ENCODE measurements at regions not wholly inside any gene's neighbourhood (a gene's known extent, or its start where the extent isn't known, plus 50 kb on each side); places are given as distances from the start of the nearest gene placed in this dataset.

DNA sequence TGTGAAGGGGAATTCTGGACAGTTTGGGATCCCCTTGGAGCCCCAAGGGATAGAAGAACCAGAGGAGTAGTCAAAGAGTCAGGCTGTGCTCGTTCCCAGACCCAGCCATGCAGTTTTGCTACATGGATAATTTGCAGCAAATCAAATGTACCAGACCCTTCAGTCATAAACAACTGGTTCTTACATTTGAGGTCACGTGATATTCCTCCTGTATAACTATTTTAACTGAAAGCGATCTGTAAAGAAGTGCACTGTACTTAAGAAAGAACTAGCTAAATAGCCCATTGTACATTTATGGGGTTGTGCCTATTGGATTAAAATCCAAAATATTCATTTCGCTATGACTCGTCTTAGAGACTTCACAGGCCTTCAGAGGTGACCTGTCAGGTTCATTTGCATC, 550.2 kb upstream of the TENM3 start:
- DNase-seq = no peak

- DNase-seq = no peak
Observed at GRCh38 chr4:181693517-181693916, 549.7 kb upstream of the TENM3 start.

GRCh38 chr4:181698221-181698620, 545.0 kb upstream of the TENM3 start:
- no peak for DNase-seq

DNA sequence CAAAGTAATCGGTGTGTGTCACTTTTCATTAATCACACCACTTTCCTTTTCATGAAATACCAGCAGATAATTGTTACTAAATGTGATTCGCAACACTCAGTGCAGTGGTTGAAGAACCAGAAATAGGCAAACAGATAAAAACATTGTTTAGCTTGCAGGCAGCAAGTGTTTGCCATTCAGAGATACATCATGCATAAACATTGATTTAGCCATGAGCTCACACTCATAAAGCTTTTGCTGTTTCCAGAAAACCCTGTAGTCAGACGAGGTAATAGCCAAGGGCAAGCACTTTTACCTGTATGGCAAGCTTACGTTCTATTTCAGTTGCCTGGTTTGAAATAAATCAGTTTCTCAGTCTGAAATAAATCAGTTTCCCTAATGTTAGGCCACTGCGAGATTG, 542.0 kb upstream of the TENM3 start:
- DNase-seq = no peak

DNA sequence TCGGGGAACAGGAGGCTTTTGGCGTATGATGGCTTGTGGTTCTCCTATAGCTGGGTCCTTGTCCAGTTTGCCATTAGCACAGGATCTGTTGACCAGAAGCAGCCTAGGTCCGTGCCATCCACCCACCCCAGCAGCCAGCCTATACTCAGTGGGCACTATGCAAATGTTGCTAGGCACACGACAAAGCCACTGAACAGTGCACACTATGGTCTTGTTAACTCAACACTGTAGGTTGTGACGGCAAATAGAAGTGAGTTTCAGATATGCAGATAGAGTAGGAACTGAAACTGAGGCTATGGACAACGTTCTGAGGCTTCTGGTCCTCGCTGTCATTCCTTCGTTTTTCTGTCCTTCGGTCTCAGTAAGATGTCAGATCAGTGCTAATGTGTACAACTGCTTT, 541.3 kb upstream of the TENM3 start:
- DNase-seq = no peak

GRCh38 chr4:181702864-181703495, 540.2 kb upstream of the TENM3 start:
- no peak for DNase-seq

- DNase-seq = no peak
Observed at GRCh38 chr4:181710143-181710542, 533.1 kb upstream of the TENM3 start.

GRCh38 chr4:181711387-181711786, 531.8 kb upstream of the TENM3 start:
- no peak for DNase-seq

DNA sequence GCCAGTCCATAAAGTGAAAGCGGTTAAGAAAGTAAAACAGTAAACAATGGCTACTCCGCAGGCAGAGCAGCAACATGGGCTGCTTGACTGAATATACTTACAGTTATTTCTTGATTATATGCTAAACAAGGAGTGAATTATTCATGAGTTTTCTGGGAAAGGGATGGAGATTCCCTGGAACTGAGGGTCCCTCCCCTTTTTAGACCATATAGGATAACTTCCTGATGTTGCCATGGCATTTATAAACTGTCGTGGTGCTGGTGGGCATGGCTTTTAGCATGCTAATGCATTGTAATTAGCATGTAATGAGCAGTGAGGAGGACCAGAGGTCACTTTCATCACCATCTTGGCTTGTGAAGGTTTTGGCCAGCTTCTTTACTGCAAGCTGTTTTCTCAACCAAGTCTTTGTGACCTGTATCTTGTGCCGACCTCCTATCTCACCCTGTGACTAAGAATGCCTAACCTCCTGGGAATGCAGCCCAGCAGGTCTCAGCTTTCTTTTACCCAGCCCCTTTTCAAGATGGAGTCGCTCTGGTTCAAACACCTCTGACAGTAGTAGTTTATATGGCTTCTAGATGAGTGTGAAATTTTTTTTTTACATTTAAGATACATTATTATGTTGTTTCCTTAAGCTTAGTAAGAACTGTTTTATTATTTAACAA, 514.8 kb upstream of the TENM3 start:
- no peak for DNase-seq

- DNase-seq = no peak
Observed at GRCh38 chr4:181731900-181732299, 511.3 kb upstream of the TENM3 start.

- DNase-seq = no peak
Observed at GRCh38 chr4:181737744-181738143, 505.5 kb upstream of the TENM3 start.

GRCh38 chr4:181739031-181739430, 504.2 kb upstream of the TENM3 start:
- no peak for DNase-seq

DNA sequence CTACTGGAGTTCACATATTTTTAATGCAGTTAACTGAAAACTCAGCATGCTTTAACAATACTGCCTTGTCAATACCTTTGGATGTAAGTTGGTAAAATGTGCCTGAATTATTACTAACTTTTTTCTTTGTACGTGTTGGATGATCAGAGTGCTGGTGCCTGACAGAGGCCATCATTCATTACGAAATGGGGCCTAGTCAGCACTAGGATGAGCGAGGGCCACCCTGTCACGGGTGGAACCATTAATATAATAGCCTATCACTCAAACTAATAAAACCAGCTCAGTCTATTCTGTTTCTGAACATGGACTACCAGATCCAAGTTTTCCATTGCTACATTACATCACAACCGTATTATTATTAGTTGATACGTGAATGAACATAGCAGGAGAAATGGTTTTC, 501.7 kb upstream of the TENM3 start:
- DNase-seq = no peak

GRCh38 chr4:181745933-181746625, 497.1 kb upstream of the TENM3 start:
- no peak for DNase-seq

DNA sequence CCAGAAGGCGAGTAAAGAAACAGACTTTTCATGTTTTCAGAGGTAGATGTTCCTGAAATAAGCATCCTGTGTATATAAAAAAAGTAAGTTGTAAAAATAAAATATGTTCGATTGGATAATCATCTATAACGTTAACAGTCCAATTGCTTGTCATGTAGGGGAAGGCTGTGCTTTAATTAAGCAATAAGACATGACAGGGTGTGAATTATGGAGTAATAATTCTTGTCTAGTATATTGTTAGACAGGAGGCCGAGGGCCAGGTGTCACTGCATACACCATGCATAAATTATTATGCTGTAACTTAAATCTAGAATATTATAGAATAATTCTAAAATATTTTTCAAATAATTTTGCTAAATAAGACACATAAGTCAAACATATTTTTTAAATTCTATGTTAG, 494.6 kb upstream of the TENM3 start:
- no peak for DNase-seq

DNA sequence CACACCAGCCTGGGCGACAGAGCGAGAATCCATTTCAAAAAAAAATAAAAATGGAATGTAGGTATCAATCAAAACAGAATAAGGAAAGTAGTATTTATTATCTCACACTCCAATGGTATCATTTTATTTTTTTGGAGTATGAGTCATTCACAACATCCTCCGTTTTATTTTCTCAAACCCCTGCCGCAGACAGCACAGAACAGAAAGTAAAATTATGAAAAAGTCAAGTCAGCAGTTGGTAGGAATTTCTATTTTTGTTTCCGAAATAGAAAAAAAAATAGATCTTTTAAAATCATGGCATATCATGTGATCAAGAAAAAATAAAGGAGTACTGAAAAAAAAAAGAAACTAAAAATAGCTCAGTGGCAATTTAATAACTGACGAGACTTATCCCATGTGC, 490.7 kb upstream of the TENM3 start:
- DNase-seq = no peak

- no peak for DNase-seq
Observed at GRCh38 chr4:181753207-181753606, 490.0 kb upstream of the TENM3 start.

- DNase-seq = no peak
Observed at GRCh38 chr4:181755846-181756245, 487.4 kb upstream of the TENM3 start.

- DNase-seq = no peak
Observed at GRCh38 chr4:181756451-181757095, 486.6 kb upstream of the TENM3 start.

- DNase-seq = no peak
Observed at GRCh38 chr4:181757098-181757497, 486.1 kb upstream of the TENM3 start.

DNA sequence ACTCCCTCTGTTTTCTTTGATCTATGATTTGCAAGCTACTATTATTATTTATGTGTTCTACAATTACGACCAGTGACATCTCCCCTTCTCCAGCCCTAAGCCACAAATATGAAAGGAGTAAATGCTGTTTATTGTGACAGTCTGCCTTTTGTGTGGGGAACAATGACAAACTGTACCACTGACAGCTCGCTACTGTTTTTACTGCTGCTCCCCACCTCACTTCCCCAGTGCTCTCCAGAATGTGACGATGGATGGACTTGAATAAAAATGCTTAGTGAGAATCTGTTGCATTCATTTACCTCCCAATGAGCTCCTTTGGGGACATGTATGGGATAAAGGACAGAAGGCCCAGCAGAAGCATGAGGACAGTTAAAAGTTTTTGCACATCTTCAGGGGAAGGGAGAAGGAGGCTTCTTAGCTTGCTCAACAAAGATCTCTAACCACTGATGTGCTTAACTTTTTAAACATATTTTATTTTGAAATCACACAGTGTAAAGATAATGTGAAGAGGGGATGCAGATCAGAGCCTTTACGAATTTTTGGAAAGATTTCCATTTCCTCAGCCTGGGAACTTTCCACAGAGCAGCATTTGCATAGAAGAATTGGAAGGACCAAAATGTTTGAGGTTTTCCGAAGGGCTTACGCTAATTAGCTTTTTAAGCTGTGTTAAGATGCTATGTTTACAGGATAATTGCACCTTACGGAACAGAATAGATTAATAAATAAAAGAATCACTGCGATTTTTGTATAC, 485.1 kb upstream of the TENM3 start:
- no peak for DNase-seq

DNA sequence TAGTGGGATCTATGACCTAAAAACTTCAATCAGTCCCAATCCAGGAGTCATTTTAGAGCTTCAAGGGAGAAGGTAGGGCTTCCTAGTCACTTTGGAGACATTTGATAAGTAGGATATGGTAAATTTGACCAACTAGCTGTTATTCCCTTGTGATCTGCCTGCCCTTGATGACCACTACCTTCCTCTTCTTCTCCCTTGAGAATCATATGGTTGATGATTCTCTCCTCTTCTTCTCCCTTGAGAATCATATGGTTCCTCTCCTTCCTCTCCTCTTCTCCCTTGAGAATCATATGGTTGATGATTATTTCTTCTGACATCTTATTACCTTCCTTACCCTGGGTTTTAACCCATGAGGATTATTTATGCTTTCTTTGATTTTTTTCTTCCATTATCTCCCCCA, 482.6 kb upstream of the TENM3 start:
- no peak for DNase-seq

- DNase-seq = no peak
Observed at GRCh38 chr4:181761156-181761555, 482.0 kb upstream of the TENM3 start.
